Hematopoietic multipotent progenitor cell treated with erythropoietin and hydrocortisone succinate and interleukin-3 and kit ligand, for 17 days (in vitro differentiated cells): ENCODE measurements at regions not wholly inside any gene's neighbourhood (a gene's known extent, or its start where the extent isn't known, plus 50 kb on each side); places are given as distances from the start of the nearest gene placed in this dataset.
"Not testable (repeated sequence)": the region's sequence is repeated elsewhere in the genome, so short reads cannot be mapped to it uniquely, and the experiment has no call there.

Experiments
- DNase-seq: peaks from one replicate; pipeline ENCODE4 v3.0.0-alpha.2; 2015; ENCODE audit warnings: low spot score

DNA sequence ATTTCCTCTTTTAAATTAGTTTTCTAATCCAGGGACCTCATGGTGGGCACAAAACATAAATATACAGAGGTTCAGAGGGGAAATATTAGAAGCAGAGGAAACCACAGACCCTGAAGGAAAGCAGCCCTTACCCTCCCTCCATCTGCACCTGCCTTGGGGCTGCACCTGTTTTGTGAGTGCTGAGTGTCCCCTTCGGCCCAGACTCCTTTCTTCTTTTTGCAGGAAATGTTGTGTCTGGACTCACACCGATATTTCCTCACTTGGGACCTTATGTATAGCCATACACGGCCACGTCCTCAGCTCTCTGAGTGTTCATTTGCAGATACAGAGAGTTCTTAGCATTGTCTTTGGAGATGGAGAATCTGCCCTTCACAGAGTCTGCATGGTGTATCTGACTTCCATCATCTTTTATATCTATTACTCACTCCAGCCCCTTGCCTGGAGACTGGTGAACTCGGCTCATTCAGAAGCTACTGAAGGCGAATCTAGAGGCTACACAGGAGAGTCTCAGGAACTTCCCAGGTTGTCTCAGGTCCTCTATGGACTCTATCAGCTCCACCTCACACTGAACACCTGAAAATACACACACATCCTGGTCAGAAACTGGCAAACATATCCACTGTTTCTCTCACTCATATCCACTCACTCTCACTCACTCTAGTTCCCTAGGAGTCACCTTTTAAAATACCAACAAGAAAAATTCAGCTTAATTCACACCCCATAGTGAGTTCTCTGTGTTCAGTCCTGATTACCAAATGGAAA is 829.7 kb downstream of the TMEM121 start:
- DNase-seq, result not testable (repeated sequence)

DNA sequence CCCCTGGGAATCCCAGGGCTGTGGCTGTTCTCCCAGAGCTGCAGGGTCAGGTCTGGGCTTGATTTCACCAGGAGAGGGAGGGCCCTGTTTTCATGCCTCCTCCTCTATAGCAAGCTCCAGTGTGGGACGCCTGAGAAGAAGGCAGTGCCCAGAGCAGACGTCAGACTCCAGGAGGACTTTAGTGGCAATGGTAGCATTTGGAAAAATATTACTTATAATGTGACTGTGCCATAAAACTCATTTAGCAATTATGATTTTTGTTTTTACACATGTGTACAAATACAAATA is 830.2 kb downstream of the TMEM121 start:
- not testable (repeated sequence) for DNase-seq

DNA sequence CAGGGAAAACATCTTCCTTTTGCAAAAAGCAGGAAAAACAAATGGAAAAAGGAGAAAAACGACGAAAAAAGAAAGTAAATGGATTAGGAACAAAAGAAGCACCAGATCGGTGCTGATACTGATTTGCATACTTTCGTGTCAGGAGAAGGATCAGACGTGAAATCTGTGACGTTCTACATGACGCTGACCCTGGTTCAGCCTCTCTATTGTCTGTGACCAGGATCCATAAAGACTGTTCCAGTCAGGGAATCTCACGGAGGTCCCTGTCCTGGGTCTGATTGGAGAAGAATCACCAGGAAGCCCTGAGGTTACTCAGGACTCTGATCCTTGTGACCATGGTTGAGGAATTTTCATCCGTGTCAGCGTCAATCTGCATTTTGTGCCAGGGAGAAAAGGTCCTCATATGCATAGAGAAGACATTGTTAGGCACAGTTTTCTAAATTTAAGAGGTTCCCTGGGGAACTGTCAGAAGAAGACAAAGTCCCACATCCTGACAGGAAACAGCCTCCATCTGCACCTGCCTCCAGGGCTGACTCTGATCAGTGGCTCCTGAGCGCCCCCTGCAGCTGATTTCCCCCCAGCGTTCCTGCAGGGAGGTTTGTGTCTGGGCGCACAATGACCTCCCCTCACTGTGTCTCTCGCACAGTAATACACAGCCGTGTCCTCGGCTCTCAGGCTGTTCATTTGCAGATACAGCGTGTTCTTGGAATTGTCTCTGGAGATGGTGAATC is 832.9 kb downstream of the TMEM121 start:
- DNase-seq, result not testable (repeated sequence)

DNA sequence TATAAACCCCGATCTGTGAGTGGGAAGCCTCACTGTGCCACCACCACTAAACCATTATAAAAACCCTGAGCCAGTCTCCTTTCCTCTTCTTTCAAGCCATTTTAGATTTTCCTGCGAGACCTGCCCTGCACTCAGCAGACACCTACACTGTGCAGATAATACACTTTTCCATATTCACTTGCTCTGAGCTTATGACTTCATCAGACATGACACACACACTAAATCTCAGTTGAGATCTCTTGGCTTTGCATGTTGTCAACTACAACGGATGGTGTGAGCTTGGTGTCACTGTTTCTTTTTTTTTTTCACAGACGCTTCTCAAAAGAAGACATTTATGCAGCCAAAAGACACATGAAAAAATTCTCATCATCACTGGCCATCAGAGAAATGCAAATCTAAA is 839.0 kb downstream of the TMEM121 start:
- not testable (repeated sequence) for DNase-seq

DNA sequence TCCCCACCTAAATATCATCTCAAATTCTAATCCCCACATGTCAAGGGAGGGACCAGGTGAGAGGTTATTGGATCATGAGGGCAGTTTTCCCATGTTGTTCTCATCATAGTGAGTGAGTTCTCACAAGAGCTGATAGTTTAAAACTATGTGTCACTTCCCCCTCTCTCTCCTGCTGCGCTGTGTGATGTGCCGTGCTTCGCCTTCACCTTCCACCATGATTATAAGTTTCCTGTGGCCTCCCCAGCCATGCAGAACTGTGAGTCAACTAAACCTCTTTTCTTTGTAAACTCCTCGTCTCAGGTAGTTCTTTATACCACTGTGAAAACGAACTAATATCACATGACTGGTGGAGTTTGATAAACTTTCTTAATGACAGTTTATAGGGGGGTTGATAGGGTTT is 839.5 kb downstream of the TMEM121 start:
- DNase-seq, result not testable (repeated sequence)

- DNase-seq, result not testable (repeated sequence)
Measured at GRCh38 chr14:106366971-106367370, 840.6 kb downstream of the TMEM121 start.

GRCh38 chr14:106369456-106369855 is 843.1 kb downstream of the TMEM121 start:
- not testable (repeated sequence) for DNase-seq

DNA sequence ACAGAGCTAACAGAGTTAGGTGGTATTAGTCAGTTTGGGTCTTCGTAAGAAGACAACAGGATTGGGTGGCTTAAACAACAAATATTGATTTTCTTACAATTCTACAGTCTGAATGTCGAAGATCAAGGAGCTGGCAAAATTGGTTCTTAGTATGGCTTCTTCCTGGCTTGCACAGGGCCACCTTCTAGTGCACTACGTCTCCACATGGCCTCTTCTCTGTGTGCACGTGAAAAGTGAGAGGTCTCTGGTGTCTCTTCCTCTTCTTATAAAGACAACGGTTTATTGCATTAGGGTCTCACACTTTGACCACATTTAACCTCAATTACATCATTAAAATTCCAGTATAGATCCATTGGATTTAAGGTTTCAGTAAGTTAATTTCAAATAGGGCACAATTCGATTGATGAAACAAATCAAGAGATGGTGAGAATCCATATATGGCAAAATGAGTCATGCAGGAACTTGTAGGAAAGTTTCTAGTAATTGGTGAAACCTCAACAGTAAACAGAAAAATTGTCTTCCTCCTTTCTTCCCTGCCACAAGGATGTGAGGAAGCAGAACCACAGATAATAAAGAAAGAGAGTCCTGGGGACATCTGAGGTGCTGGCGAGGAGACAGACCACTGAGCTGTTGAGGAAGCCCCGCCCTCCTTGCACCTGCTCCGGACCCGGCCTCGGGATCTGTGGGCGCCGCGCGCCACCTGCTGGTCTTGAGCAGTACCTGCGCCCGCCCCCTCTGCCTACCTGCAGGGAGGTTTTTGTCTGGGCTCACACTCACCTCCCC is 846.7 kb downstream of the TMEM121 start:
- DNase-seq, result peak; percentile 58

- not testable (repeated sequence) for DNase-seq
Measured at GRCh38 chr14:106373653-106374110, 847.3 kb downstream of the TMEM121 start.

- DNase-seq, result no peak
Measured at GRCh38 chr14:106377432-106377831, 851.0 kb downstream of the TMEM121 start.

- DNase-seq, result no peak
Measured at GRCh38 chr14:106378191-106378590, 851.8 kb downstream of the TMEM121 start.

DNA sequence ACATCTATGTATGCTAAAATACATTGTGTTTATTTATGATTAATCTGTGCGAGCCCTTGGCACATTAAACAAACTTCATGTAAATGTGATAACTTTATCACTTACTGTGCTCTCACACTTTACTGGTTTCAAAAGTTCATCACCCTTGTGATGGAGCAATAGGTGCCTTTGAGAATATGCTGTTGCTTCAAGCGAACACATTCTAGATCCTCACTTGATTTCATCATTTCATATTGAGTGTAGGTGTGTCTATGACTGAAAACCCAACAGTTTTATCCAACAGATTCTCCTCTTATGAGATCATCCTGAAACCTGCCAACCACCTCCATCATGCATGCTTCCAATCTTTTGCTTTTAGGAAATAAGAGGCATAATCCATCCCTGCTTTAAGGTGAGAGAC is 854.4 kb downstream of the TMEM121 start:
- DNase-seq, result no peak

DNA sequence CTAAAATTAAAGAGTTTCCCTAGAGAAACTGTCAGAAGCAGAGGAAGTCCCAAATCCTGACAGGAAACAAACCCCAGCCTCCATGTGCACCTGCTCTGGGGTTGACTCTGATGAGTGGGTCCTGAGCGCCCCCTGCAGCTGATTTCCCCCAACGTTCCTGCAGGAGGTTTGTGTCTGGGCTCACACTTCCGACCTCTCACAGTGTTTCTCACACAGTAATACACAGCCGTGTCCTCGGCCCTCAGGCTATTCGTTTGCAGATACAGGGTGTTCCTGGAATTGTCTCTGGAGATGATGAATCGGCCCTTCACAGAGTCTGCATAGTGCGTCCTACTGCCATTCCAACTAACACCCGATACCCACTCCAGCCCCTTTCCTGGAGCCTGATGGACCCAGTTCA is 862.8 kb downstream of the TMEM121 start:
- not testable (repeated sequence) for DNase-seq

DNA sequence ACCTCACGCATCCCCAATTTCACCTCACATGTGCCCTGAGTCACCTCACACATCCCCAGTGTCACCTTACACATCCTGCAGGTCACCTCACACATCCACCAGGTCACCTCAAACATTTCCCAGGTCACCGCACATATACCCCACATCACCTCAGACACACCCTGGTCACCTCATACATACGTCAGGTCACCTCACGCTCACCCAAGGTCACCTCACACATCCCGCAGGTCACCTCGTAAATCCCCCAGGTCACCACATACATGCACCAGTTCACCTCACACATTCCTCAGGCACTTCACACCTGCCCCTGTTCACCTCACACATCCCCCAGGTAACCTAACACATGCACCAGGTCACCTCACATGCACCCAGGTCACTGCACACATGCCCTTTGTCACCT is 864.0 kb downstream of the TMEM121 start:
- DNase-seq, result no peak

GRCh38 chr14:106390947-106391346 is 864.6 kb downstream of the TMEM121 start:
- DNase-seq, result no peak

DNA sequence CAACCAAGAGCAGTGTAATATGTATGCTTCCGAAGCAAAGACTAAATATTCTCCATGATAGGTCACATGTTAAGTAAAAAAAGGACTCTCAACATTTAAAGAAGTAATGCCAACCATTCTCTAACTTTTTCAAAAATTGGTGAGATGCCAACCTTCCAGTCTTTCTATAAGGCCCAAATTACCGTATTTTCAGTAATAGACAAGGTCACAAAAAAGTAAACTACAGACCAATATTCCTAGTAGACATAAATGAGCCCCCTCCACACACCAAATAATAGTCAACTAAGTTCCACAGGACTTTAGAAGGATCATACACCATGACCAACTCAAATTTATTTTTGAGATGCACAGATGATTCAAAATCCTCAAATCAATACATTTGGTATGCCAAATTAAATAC is 867.4 kb downstream of the TMEM121 start:
- DNase-seq, result no peak

- no peak for DNase-seq
Measured at GRCh38 chr14:106395456-106396050, 869.2 kb downstream of the TMEM121 start.

DNA sequence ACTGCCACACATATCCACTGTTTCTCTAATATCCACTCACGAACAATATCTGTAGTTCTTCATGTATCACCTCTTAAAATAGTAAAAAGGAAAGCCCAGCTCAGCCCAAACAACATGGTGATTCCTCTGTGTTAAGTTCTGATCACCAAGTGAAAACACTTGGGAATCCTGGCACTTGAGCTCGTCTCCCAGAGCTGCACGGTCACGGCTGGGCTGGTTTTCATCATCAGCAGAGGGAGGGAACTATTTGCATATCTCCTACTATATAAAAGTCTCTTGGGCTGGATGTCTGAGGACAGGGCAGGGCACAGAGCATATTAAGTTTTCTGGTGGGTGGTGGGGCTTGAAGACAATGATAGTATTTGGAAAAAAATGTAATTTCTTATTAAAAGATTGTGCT is 870.6 kb downstream of the TMEM121 start:
- DNase-seq, result no peak

GRCh38 chr14:106398931-106399331 is 872.5 kb downstream of the TMEM121 start:
- DNase-seq, result not testable (repeated sequence)

DNA sequence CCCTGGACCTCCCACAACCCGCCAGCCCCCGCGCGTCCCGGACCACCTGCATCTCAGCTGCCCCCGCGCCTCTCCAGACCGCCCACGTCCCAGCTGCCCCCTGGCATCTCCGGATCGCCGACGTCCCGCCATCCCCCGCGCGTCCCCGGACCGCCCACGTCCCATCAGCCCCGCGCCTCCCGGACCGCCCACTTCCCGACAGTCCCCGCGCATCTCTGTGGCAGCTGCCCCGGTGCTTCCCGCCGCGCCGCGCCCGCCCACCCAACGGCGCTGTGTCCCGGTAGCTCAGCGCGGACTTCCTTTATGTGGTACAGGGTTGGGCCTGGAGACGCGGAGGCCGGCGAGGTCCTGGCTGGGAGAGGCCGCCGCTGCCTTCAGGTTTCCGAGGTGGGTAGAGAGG is 874.9 kb downstream of the TMEM121 start:
- DNase-seq, result not testable (repeated sequence)

DNA sequence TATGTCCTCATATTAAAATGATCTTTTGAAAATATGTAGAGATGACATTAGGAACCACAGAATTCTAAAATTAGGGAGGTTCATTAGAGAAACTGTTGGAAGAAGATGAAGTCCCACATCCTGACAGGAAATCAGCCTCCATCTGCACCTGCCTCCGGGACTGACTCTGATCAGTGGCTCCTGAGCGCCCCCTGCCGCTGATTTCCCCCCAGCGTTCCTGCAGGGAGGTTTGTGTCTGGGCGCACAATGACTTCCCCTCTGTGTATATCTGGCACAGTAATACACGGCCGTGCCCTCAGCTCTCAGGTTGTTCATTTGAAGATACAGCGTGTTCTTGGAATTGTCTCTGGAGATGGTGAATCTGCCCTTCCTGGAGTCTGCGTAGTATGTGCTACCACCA is 883.8 kb downstream of the TMEM121 start:
- not testable (repeated sequence) for DNase-seq

GRCh38 chr14:106414464-106414863 is 888.1 kb downstream of the TMEM121 start:
- DNase-seq, result no peak
